Activated CD8-positive, alpha-beta memory T cell treated with anti-CD3 and anti-CD28 coated beads, Interleukin-2, amount 50 U/mL, for 48 hours (primary cell): ENCODE measurements at regions not wholly inside any gene's neighbourhood (a gene's known extent, or its start where the extent isn't known, plus 50 kb on each side); places are given as distances from the start of the nearest gene placed in this dataset.

ENCODE experiments used
- DNase-seq: peaks from one replicate; pipeline ENCODE4 v3.0.0-alpha.2; 2020

- DNase-seq = no peak
Observed at GRCh38 chr14:42869681-42870080, 1263.0 kb downstream of the LRFN5 start.

GRCh38 chr14:42862114-42862513, 1255.4 kb downstream of the LRFN5 start:
- DNase-seq = no peak

- DNase-seq = no peak
Observed at GRCh38 chr14:42860371-42860770, 1253.7 kb downstream of the LRFN5 start.

- no peak for DNase-seq
Observed at GRCh38 chr14:42856106-42856505, 1249.4 kb downstream of the LRFN5 start.

- DNase-seq = no peak
Observed at GRCh38 chr14:42855085-42855484, 1248.4 kb downstream of the LRFN5 start.

- no peak for DNase-seq
Observed at GRCh38 chr14:42854061-42854460, 1247.4 kb downstream of the LRFN5 start.

- no peak for DNase-seq
Observed at GRCh38 chr14:42848652-42849051, 1242.0 kb downstream of the LRFN5 start.

- no peak for DNase-seq
Observed at GRCh38 chr14:42814817-42815216, 1208.1 kb downstream of the LRFN5 start.

- DNase-seq = no peak
Observed at GRCh38 chr14:42806909-42807315, 1200.2 kb downstream of the LRFN5 start.

GRCh38 chr14:42804141-42804540, 1197.5 kb downstream of the LRFN5 start:
- DNase-seq = no peak

- DNase-seq = no peak
Observed at GRCh38 chr14:42802346-42802745, 1195.7 kb downstream of the LRFN5 start.

GRCh38 chr14:42792166-42792565, 1185.5 kb downstream of the LRFN5 start:
- DNase-seq = no peak

- DNase-seq = no peak
Observed at GRCh38 chr14:42782754-42783153, 1176.1 kb downstream of the LRFN5 start.

- DNase-seq = no peak
Observed at GRCh38 chr14:42778984-42779383, 1172.3 kb downstream of the LRFN5 start.

GRCh38 chr14:42750771-42751170, 1144.1 kb downstream of the LRFN5 start:
- no peak for DNase-seq

GRCh38 chr14:42742084-42742483, 1135.4 kb downstream of the LRFN5 start:
- DNase-seq = no peak

GRCh38 chr14:42736408-42736807, 1129.7 kb downstream of the LRFN5 start:
- no peak for DNase-seq

GRCh38 chr14:42734041-42734440, 1127.4 kb downstream of the LRFN5 start:
- no peak for DNase-seq

GRCh38 chr14:42732005-42732404, 1125.3 kb downstream of the LRFN5 start:
- DNase-seq = no peak

- no peak for DNase-seq
Observed at GRCh38 chr14:42731480-42731879, 1124.8 kb downstream of the LRFN5 start.

GRCh38 chr14:42729681-42730080, 1123.0 kb downstream of the LRFN5 start:
- DNase-seq = no peak

GRCh38 chr14:42719391-42719790, 1112.7 kb downstream of the LRFN5 start:
- no peak for DNase-seq

- DNase-seq = no peak
Observed at GRCh38 chr14:42715316-42715715, 1108.6 kb downstream of the LRFN5 start.

- no peak for DNase-seq
Observed at GRCh38 chr14:42710071-42710470, 1103.4 kb downstream of the LRFN5 start.

GRCh38 chr14:42703501-42703900, 1096.8 kb downstream of the LRFN5 start:
- no peak for DNase-seq

- DNase-seq = no peak
Observed at GRCh38 chr14:42687421-42687820, 1080.7 kb downstream of the LRFN5 start.
